ENCODE measurements at regions not wholly inside any gene's neighbourhood (a gene's known extent, or its start where the extent isn't known, plus 50 kb on each side); places are given as distances from the start of the nearest gene placed in this dataset.

- TF ChIP-seq CTCF (IDR thresholded peaks at IDR 0.05; ENCODE audit: low read length) (no peak), EZH2 (optimal IDR thresholded peaks at IDR 0.05; ENCODE audit: low read depth, low read length) (no peak)
Observed at GRCh38 chr6:140300331-140300730, 925.9 kb upstream of the CITED2 start.
